ENCODE measurements at regions not wholly inside any gene's neighbourhood (a gene's known extent, or its start where the extent isn't known, plus 50 kb on each side); places are given as distances from the start of the nearest gene placed in this dataset.

- Histone ChIP-seq H3K36me3 (no peaks in the 10 kb centered on the region), H3K4me1 (no peaks in the 10 kb centered on the region), H3K4me3 (no peak overlapping the region), H3K9me3 (peaks cover 0 to 3% (median 0%) of the 10 kb centered on the region in 11 donors), H3K27me3 (no peaks in the 10 kb centered on the region), H3K27ac (no peak overlapping the region)
- intact Hi-C loops (cut with DNase I), result no loop called here
- TF ChIP-seq CTCF (IDR thresholded peaks at IDR 0.05), result no peak
- 94% methylated on average over 2 of the region's 2 CpGs for WGBS, 2 donors
- ATAC-seq (no peak), DNase-seq (no peak)
Measured at GRCh38 chr13:33767140-33767539, 50.8 kb upstream of the RFC3 start.
